ENCODE measurements at regions not wholly inside any gene's neighbourhood (a gene's known extent, or its start where the extent isn't known, plus 50 kb on each side); places are given as distances from the start of the nearest gene placed in this dataset.
"Not testable (repeated sequence)": the region's sequence is repeated elsewhere in the genome, so short reads cannot be mapped to it uniquely, and the experiment has no call there.

GRCh38 chr13:88752041-88752440, 1080.9 kb downstream of the SLITRK5 start:
- POLR2A ChIA-PET = no interaction called here
- Mint-ChIP-seq H3K4me1 (ENCODE audit: low read depth) (no peaks in the 10 kb centered on the region), H3K9me3 (peaks cover 20% of the 10 kb centered on the region), H3K27me3 (no peaks in the 10 kb centered on the region), H3K27ac (no peak overlapping the region), H3K36me3 (no peaks in the 10 kb centered on the region), H3K4me3 (no peak overlapping the region)
- DNase-seq = no peak
- intact Hi-C loops (cut with micrococcal nuclease) = no loop called here
- CTCF ChIA-PET = no interaction called here

GRCh38 chr13:88754141-88754540, 1083.0 kb downstream of the SLITRK5 start:
- H3K36me3 Mint-ChIP-seq = no peaks in the 10 kb centered on the region
- no peak for DNase-seq
- H3K4me1 Mint-ChIP-seq (ENCODE audit: low read depth) = no peaks in the 10 kb centered on the region
- intact Hi-C loops (cut with micrococcal nuclease) = no loop called here
- no peaks in the 10 kb centered on the region for H3K27me3 Mint-ChIP-seq
- ChIA-PET POLR2A (no interaction called here), CTCF (no interaction called here)
- no peak overlapping the region for H3K27ac Mint-ChIP-seq
- H3K9me3 Mint-ChIP-seq = peaks cover 25% of the 10 kb centered on the region
- H3K4me3 Mint-ChIP-seq = no peak overlapping the region

- Mint-ChIP-seq H3K4me1 (ENCODE audit: low read depth) (no peaks in the 10 kb centered on the region), H3K36me3 (no peaks in the 10 kb centered on the region), H3K9me3 (peaks cover 10% of the 10 kb centered on the region), H3K27me3 (no peaks in the 10 kb centered on the region), H3K27ac (no peak overlapping the region), H3K4me3 (no peak overlapping the region)
- intact Hi-C loops (cut with micrococcal nuclease) = no loop called here
- no peak for DNase-seq
- CTCF ChIA-PET = no interaction called here
- POLR2A ChIA-PET = no interaction called here
These were observed 1090.0 kb downstream of the SLITRK5 start for GRCh38 chr13:88761145-88761544.

- Mint-ChIP-seq H3K27ac (no peak overlapping the region), H3K36me3 (no peaks in the 10 kb centered on the region), H3K4me3 (no peak overlapping the region), H3K9me3 (no peaks in the 10 kb centered on the region), H3K27me3 (no peaks in the 10 kb centered on the region), H3K4me1 (ENCODE audit: low read depth) (no peaks in the 10 kb centered on the region)
- DNase-seq = no peak
- ChIA-PET POLR2A (no interaction called here), CTCF (no interaction called here)
- intact Hi-C loops (cut with micrococcal nuclease) = no loop called here
These were observed 1092.9 kb downstream of the SLITRK5 start for GRCh38 chr13:88764103-88764502.

- intact Hi-C loops (cut with micrococcal nuclease) = no loop called here
- Mint-ChIP-seq H3K9me3 (peaks cover 15% of the 10 kb centered on the region), H3K4me3 (no peak overlapping the region), H3K36me3 (no peaks in the 10 kb centered on the region), H3K4me1 (ENCODE audit: low read depth) (no peaks in the 10 kb centered on the region), H3K27ac (no peak overlapping the region), H3K27me3 (no peaks in the 10 kb centered on the region)
- CTCF ChIA-PET = no interaction called here
- POLR2A ChIA-PET = no interaction called here
- DNase-seq = no peak
These were observed 1129.3 kb downstream of the SLITRK5 start for GRCh38 chr13:88800505-88800904.

- H3K27ac Mint-ChIP-seq = no peak overlapping the region
- intact Hi-C loops (cut with micrococcal nuclease) = no loop called here
- no peaks in the 10 kb centered on the region for H3K4me1 Mint-ChIP-seq (ENCODE audit: low read depth)
- ChIA-PET CTCF (no interaction called here), POLR2A (no interaction called here)
- DNase-seq = no peak
- no peaks in the 10 kb centered on the region for H3K27me3 Mint-ChIP-seq
- no peak overlapping the region for H3K4me3 Mint-ChIP-seq
- H3K36me3 Mint-ChIP-seq = no peaks in the 10 kb centered on the region
- H3K9me3 Mint-ChIP-seq = peaks cover 15% of the 10 kb centered on the region
These were observed 1130.2 kb downstream of the SLITRK5 start for GRCh38 chr13:88801361-88801760.

GRCh38 chr13:88802886-88803285, 1131.7 kb downstream of the SLITRK5 start:
- CTCF ChIA-PET = no interaction called here
- no peaks in the 10 kb centered on the region for H3K36me3 Mint-ChIP-seq

GRCh38 chr13:88806438-88806837, 1135.3 kb downstream of the SLITRK5 start:
- Mint-ChIP-seq H3K36me3 (no peaks in the 10 kb centered on the region), H3K27me3 (no peaks in the 10 kb centered on the region), H3K9me3 (peaks cover 26% of the 10 kb centered on the region), H3K4me3 (no peak overlapping the region), H3K4me1 (ENCODE audit: low read depth) (no peaks in the 10 kb centered on the region), H3K27ac (no peak overlapping the region)
- CTCF ChIA-PET = no interaction called here
- no peak for DNase-seq
- POLR2A ChIA-PET = no interaction called here
- intact Hi-C loops (cut with micrococcal nuclease) = no loop called here

More at GRCh38 chr13:88802886-88803285, 1131.7 kb downstream of the SLITRK5 start:
- Mint-ChIP-seq H3K27me3 (no peaks in the 10 kb centered on the region), H3K27ac (no peak overlapping the region), H3K4me3 (no peak overlapping the region), H3K4me1 (ENCODE audit: low read depth) (no peaks in the 10 kb centered on the region), H3K9me3 (peaks cover 24% of the 10 kb centered on the region)
- DNase-seq = no peak
- POLR2A ChIA-PET = no interaction called here
- intact Hi-C loops (cut with micrococcal nuclease) = no loop called here

- Mint-ChIP-seq H3K9me3 (peaks cover 14% of the 10 kb centered on the region), H3K4me1 (ENCODE audit: low read depth) (no peaks in the 10 kb centered on the region), H3K36me3 (no peaks in the 10 kb centered on the region), H3K27me3 (no peaks in the 10 kb centered on the region), H3K27ac (no peak overlapping the region), H3K4me3 (no peak overlapping the region)
- DNase-seq = no peak
- intact Hi-C loops (cut with micrococcal nuclease) = no loop called here
- ChIA-PET CTCF (no interaction called here), POLR2A (no interaction called here)
These were observed 1146.4 kb downstream of the SLITRK5 start for GRCh38 chr13:88817560-88817959.

GRCh38 chr13:88823114-88823513, 1151.9 kb downstream of the SLITRK5 start:
- Mint-ChIP-seq H3K27me3 (no peaks in the 10 kb centered on the region), H3K4me3 (no peak overlapping the region), H3K9me3 (peaks cover 11% of the 10 kb centered on the region), H3K36me3 (no peaks in the 10 kb centered on the region), H3K27ac (no peak overlapping the region), H3K4me1 (ENCODE audit: low read depth) (no peaks in the 10 kb centered on the region)
- POLR2A ChIA-PET = no interaction called here
- intact Hi-C loops (cut with micrococcal nuclease) = no loop called here
- CTCF ChIA-PET = no interaction called here
- DNase-seq = no peak

GRCh38 chr13:88824218-88824617, 1153.0 kb downstream of the SLITRK5 start:
- H3K9me3 Mint-ChIP-seq = peaks cover 9% of the 10 kb centered on the region

GRCh38 chr13:88840085-88840484, 1168.9 kb downstream of the SLITRK5 start:
- POLR2A ChIA-PET = no interaction called here
- peaks cover 15% of the 10 kb centered on the region for H3K9me3 Mint-ChIP-seq
- CTCF ChIA-PET = no interaction called here

More at GRCh38 chr13:88824218-88824617, 1153.0 kb downstream of the SLITRK5 start:
- Mint-ChIP-seq H3K27me3 (no peaks in the 10 kb centered on the region), H3K36me3 (no peaks in the 10 kb centered on the region), H3K4me1 (ENCODE audit: low read depth) (no peaks in the 10 kb centered on the region), H3K4me3 (no peak overlapping the region), H3K27ac (no peak overlapping the region)
- intact Hi-C loops (cut with micrococcal nuclease) = no loop called here
- DNase-seq = no peak
- ChIA-PET POLR2A (no interaction called here), CTCF (no interaction called here)

GRCh38 chr13:88852293-88852692, 1181.1 kb downstream of the SLITRK5 start:
- peaks cover 20% of the 10 kb centered on the region for H3K9me3 Mint-ChIP-seq
- CTCF ChIA-PET; POLR2A ChIA-PET; intact Hi-C loops (cut with micrococcal nuclease); DNase-seq; H3K27ac Mint-ChIP-seq; H3K4me3 Mint-ChIP-seq; H3K36me3 Mint-ChIP-seq; H3K27me3 Mint-ChIP-seq; H3K4me1 Mint-ChIP-seq (ENCODE audit: low read depth): not testable (repeated sequence)

More at GRCh38 chr13:88840085-88840484, 1168.9 kb downstream of the SLITRK5 start:
- Mint-ChIP-seq H3K27me3 (no peaks in the 10 kb centered on the region), H3K36me3 (no peaks in the 10 kb centered on the region), H3K4me1 (ENCODE audit: low read depth) (no peaks in the 10 kb centered on the region), H3K27ac (no peak overlapping the region), H3K4me3 (no peak overlapping the region)
- intact Hi-C loops (cut with micrococcal nuclease) = no loop called here
- DNase-seq = no peak

- no peaks in the 10 kb centered on the region for H3K36me3 Mint-ChIP-seq
- POLR2A ChIA-PET = no interaction called here
- intact Hi-C loops (cut with micrococcal nuclease) = no loop called here
- DNase-seq = no peak
- peaks cover 23% of the 10 kb centered on the region for H3K9me3 Mint-ChIP-seq
- H3K27ac Mint-ChIP-seq = no peak overlapping the region
- CTCF ChIA-PET = no interaction called here
- no peak overlapping the region for H3K4me3 Mint-ChIP-seq
- no peaks in the 10 kb centered on the region for H3K4me1 Mint-ChIP-seq (ENCODE audit: low read depth)
- H3K27me3 Mint-ChIP-seq = no peaks in the 10 kb centered on the region
These were observed 1186.1 kb downstream of the SLITRK5 start for GRCh38 chr13:88857256-88857655.
